ENCODE measurements at regions not wholly inside any gene's neighbourhood (a gene's known extent, or its start where the extent isn't known, plus 50 kb on each side); places are given as distances from the start of the nearest gene placed in this dataset.

- DNase-seq (ENCODE audit: low read depth in 4 of 6, low spot score in 6 of 6), result no peak
- H3K4me3 ChIP-seq (ENCODE audit: low read depth, low read length), result no peak overlapping the region
- no peaks in the 10 kb centered on the region for H3K9me3 ChIP-seq (ENCODE audit: control insufficient read depth, insufficient read depth, low read length)
- H3K4me1 ChIP-seq (ENCODE audit: control insufficient read depth, insufficient read depth, low read length), result no peaks in the 10 kb centered on the region
- H3K27ac ChIP-seq (ENCODE audit: low read depth, low read length), result no peak overlapping the region
- H3K36me3 ChIP-seq (ENCODE audit: control insufficient read depth, insufficient read depth, low read length), result no peaks in the 10 kb centered on the region
- H3K27me3 ChIP-seq (ENCODE audit: control insufficient read depth, insufficient read depth, low read length), result no peaks in the 10 kb centered on the region
- 82% methylated on average over 5 of the region's 5 CpGs for WGBS (ENCODE audit: insufficient coverage)
Observed at GRCh38 chr4:54561940-54562339, 95.8 kb upstream of the KIT start.

DNA sequence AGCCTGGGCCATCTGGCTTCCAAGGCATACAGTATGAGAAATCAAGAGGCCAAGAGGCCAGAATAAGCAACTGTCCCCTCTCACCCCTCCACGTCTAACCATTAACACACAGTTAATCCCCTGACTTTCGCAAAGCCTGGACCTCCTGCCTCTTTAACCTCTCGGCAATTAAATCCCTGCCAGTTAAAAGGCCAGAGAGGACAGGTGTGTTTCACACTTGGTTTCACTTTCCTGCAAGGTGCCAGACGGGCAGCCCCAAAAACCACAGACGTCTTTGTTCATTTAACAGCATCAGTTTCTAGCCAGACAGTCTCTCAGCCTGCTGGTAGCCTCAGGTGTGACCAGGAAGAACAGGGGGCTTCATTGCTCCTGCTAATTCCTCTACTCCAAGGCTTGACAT, 91.1 kb upstream of the KIT start:
- WGBS (ENCODE audit: insufficient coverage), result 69% methylated on average over 5 of the region's 5 CpGs
- no peak for DNase-seq (ENCODE audit: low read depth in 4 of 6, low spot score in 6 of 6)
- no peaks in the 10 kb centered on the region for H3K9me3 ChIP-seq (ENCODE audit: control insufficient read depth, insufficient read depth, low read length)
- H3K27me3 ChIP-seq (ENCODE audit: control insufficient read depth, insufficient read depth, low read length), result no peaks in the 10 kb centered on the region
- no peak overlapping the region for H3K4me3 ChIP-seq (ENCODE audit: low read depth, low read length)
- H3K27ac ChIP-seq (ENCODE audit: low read depth, low read length), result no peak overlapping the region
- H3K4me1 ChIP-seq (ENCODE audit: control insufficient read depth, insufficient read depth, low read length), result no peaks in the 10 kb centered on the region
- no peaks in the 10 kb centered on the region for H3K36me3 ChIP-seq (ENCODE audit: control insufficient read depth, insufficient read depth, low read length)

DNA sequence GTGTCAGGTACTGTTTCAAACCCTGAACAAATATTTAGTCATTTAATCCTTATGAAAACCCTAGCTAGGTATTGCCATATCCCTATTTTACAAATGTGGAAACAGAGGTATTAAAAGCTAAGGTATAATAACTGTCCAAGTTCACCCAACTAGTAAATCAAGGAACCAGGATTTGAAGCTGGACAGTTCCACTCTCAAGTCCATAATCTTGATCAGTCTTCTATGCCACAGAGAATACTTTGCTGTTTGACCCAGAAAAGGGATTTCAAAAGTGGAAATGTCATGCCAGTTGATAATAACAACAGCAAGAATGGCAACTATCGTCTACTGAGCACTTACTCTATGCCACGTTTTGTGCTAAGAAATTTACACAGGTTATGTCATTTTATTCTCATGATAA, 90.4 kb upstream of the KIT start:
- Histone ChIP-seq H3K27ac (ENCODE audit: low read depth, low read length) (no peak overlapping the region), H3K9me3 (ENCODE audit: control insufficient read depth, insufficient read depth, low read length) (no peaks in the 10 kb centered on the region)
- no CpG with 5 or more reads among the region's 2 CpGs for WGBS (ENCODE audit: insufficient coverage)

DNA sequence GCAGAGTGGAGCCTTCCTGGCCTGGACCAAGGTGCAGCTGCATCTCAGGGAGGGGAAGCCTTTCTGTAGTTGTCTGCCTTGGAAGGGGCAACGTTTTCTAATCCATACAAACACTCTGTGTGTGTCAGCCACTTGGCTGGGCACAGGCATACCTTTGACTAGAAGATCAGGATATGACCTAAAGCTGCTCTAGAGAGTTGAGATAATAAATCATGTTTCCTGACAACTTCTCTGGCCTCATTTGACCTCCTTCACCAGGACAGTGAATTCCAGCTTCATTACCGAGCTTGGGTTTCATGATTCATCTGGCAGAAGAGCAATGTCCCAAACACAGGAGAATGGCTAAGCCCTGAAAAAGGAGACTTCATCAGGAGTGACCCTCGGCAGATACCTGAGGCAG, 89.6 kb upstream of the KIT start:
- H3K36me3 ChIP-seq (ENCODE audit: control insufficient read depth, insufficient read depth, low read length), result no peaks in the 10 kb centered on the region
- no peaks in the 10 kb centered on the region for H3K27me3 ChIP-seq (ENCODE audit: control insufficient read depth, insufficient read depth, low read length)
- WGBS (ENCODE audit: insufficient coverage), result 85% methylated on average over 2 of the region's 3 CpGs
- H3K27ac ChIP-seq (ENCODE audit: low read depth, low read length), result no peak overlapping the region
- no peak overlapping the region for H3K4me3 ChIP-seq (ENCODE audit: low read depth, low read length)
- H3K9me3 ChIP-seq (ENCODE audit: control insufficient read depth, insufficient read depth, low read length), result no peaks in the 10 kb centered on the region
- no peak for DNase-seq (ENCODE audit: low read depth in 4 of 6, low spot score in 6 of 6)
- H3K4me1 ChIP-seq (ENCODE audit: control insufficient read depth, insufficient read depth, low read length), result no peaks in the 10 kb centered on the region

More for the DNA sequence above, 90.4 kb upstream of the KIT start:
- no peaks in the 10 kb centered on the region for H3K4me1 ChIP-seq (ENCODE audit: control insufficient read depth, insufficient read depth, low read length)
- H3K4me3 ChIP-seq (ENCODE audit: low read depth, low read length), result no peak overlapping the region
- H3K27me3 ChIP-seq (ENCODE audit: control insufficient read depth, insufficient read depth, low read length), result no peaks in the 10 kb centered on the region
- H3K36me3 ChIP-seq (ENCODE audit: control insufficient read depth, insufficient read depth, low read length), result no peaks in the 10 kb centered on the region
- no peak for DNase-seq (ENCODE audit: low read depth in 4 of 6, low spot score in 6 of 6)

DNA sequence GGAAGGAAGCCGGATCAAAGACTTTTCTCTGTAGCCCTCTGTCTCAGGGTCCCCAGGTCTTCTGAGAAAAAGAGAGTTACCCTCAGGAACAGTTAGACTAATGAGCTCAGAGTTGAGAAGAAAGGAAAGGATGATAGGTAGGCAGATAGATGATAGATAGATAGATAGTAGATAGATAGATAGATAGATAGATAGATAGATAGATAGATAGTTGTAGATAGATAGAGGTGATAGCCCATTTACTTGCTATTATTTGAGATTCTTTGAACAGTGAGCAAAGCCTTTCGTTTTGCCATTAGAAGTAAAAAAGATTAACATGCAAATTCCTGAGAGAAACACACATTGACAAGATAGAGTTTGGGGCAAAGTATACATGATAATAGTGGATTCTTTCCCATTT, 86.9 kb upstream of the KIT start:
- DNase-seq (ENCODE audit: low read depth in 4 of 6, low spot score in 6 of 6), result no peak
- Histone ChIP-seq H3K27ac (ENCODE audit: low read depth, low read length) (no peak overlapping the region), H3K27me3 (ENCODE audit: control insufficient read depth, insufficient read depth, low read length) (no peaks in the 10 kb centered on the region), H3K36me3 (ENCODE audit: control insufficient read depth, insufficient read depth, low read length) (no peaks in the 10 kb centered on the region), H3K9me3 (ENCODE audit: control insufficient read depth, insufficient read depth, low read length) (no peaks in the 10 kb centered on the region), H3K4me1 (ENCODE audit: control insufficient read depth, insufficient read depth, low read length) (no peaks in the 10 kb centered on the region), H3K4me3 (ENCODE audit: low read depth, low read length) (no peak overlapping the region)
- 100% methylated on average over 1 of the region's 2 CpGs for WGBS (ENCODE audit: insufficient coverage)

DNA sequence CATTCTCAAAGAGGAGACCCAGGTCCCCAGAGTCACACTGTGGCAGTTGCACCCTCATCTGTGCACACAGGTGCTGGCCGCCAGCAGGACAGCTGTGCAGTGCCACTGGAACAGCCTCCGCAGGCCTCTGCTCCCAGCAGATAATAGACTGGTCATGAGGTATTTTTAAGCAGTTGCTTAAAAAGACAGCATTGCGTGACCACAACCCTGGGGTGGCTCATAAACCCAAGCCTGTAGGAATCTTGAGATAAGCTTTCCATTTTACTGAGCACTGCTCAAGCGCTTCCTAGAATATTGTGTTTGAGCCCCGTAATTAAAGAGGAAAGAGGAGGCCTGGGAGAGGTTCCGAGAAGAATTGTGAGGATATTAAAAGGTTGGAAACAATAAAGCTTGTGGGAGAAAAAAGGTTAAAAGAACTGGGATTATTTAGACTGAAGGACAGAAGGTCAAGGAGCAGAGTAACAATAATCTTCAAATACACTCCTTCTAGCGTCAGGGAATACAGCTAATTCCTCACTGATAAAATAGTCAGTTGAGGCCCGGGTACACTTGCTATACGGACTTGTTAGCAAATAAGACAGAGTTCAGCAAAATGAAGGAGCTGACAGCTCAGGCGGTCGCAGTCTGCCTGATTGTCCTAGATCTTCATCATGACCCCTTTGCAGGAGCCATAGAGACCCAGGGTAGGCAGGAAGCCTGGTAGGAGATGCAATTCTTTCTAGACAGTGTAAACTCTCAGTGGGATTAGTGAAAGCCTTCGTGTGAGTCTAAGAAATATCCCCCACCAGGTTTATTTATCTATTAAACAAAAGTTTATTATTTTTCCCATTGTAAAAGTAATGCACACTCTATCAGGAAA, 86.2 kb upstream of the KIT start:
- Histone ChIP-seq H3K4me1 (ENCODE audit: control insufficient read depth, insufficient read depth, low read length) (no peaks in the 10 kb centered on the region), H3K36me3 (ENCODE audit: control insufficient read depth, insufficient read depth, low read length) (no peaks in the 10 kb centered on the region), H3K4me3 (ENCODE audit: low read depth, low read length) (no peak overlapping the region), H3K27me3 (ENCODE audit: control insufficient read depth, insufficient read depth, low read length) (no peaks in the 10 kb centered on the region), H3K27ac (ENCODE audit: low read depth, low read length) (no peak overlapping the region), H3K9me3 (ENCODE audit: control insufficient read depth, insufficient read depth, low read length) (no peaks in the 10 kb centered on the region)
- no peak for DNase-seq (ENCODE audit: low read depth in 4 of 6, low spot score in 6 of 6)
- 84% methylated on average over 9 of the region's 12 CpGs for WGBS (ENCODE audit: insufficient coverage)

GRCh38 chr4:54572152-54572542, 85.6 kb upstream of the KIT start:
- no peak overlapping the region for H3K27ac ChIP-seq (ENCODE audit: low read depth, low read length)
- H3K4me3 ChIP-seq (ENCODE audit: low read depth, low read length), result no peak overlapping the region
- H3K4me1 ChIP-seq (ENCODE audit: control insufficient read depth, insufficient read depth, low read length), result no peaks in the 10 kb centered on the region
- no peaks in the 10 kb centered on the region for H3K27me3 ChIP-seq (ENCODE audit: control insufficient read depth, insufficient read depth, low read length)
- H3K9me3 ChIP-seq (ENCODE audit: control insufficient read depth, insufficient read depth, low read length), result no peaks in the 10 kb centered on the region
- DNase-seq (ENCODE audit: low read depth in 4 of 6, low spot score in 6 of 6), result no peak
- H3K36me3 ChIP-seq (ENCODE audit: control insufficient read depth, insufficient read depth, low read length), result no peaks in the 10 kb centered on the region

- no peaks in the 10 kb centered on the region for H3K9me3 ChIP-seq (ENCODE audit: control insufficient read depth, insufficient read depth, low read length)
- WGBS (ENCODE audit: insufficient coverage), result no CpG with 5 or more reads among the region's 1 CpG
- no peak for DNase-seq (ENCODE audit: low read depth in 4 of 6, low spot score in 6 of 6)
- H3K27me3 ChIP-seq (ENCODE audit: control insufficient read depth, insufficient read depth, low read length), result no peaks in the 10 kb centered on the region
- no peak overlapping the region for H3K4me3 ChIP-seq (ENCODE audit: low read depth, low read length)
- no peaks in the 10 kb centered on the region for H3K4me1 ChIP-seq (ENCODE audit: control insufficient read depth, insufficient read depth, low read length)
- no peaks in the 10 kb centered on the region for H3K36me3 ChIP-seq (ENCODE audit: control insufficient read depth, insufficient read depth, low read length)
- no peak overlapping the region for H3K27ac ChIP-seq (ENCODE audit: low read depth, low read length)
Observed at GRCh38 chr4:54574500-54574899, 83.3 kb upstream of the KIT start.

DNA sequence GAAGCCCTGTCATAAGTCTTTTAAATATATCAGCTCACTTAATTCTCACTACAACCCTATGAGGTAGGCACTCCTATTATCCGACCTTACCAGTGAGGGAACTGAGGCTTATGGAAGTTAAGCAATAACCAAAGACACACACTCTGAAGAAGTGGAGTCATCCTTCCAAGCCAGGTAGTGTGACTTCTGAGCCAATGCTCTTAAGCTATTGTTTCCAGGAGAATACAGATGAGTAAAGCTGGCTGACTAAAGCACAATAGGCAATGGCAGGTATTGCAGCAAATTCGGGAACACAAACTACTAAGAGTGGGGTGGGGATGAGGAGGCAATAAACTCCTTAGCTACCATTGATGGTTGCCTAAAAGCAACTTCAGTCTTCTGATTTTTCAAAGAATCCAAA, 81.8 kb upstream of the KIT start:
- DNase-seq (ENCODE audit: low read depth in 4 of 6, low spot score in 6 of 6), result no peak
- no peaks in the 10 kb centered on the region for H3K4me1 ChIP-seq (ENCODE audit: control insufficient read depth, insufficient read depth, low read length)
- no CpG with 5 or more reads among the region's 2 CpGs for WGBS (ENCODE audit: insufficient coverage)
- H3K4me3 ChIP-seq (ENCODE audit: low read depth, low read length), result no peak overlapping the region
- no peaks in the 10 kb centered on the region for H3K36me3 ChIP-seq (ENCODE audit: control insufficient read depth, insufficient read depth, low read length)
- no peaks in the 10 kb centered on the region for H3K9me3 ChIP-seq (ENCODE audit: control insufficient read depth, insufficient read depth, low read length)
- no peaks in the 10 kb centered on the region for H3K27me3 ChIP-seq (ENCODE audit: control insufficient read depth, insufficient read depth, low read length)
- H3K27ac ChIP-seq (ENCODE audit: low read depth, low read length), result no peak overlapping the region

- Histone ChIP-seq H3K9me3 (ENCODE audit: control insufficient read depth, insufficient read depth, low read length) (no peaks in the 10 kb centered on the region), H3K27me3 (ENCODE audit: control insufficient read depth, insufficient read depth, low read length) (no peaks in the 10 kb centered on the region), H3K4me3 (ENCODE audit: low read depth, low read length) (no peak overlapping the region), H3K36me3 (ENCODE audit: control insufficient read depth, insufficient read depth, low read length) (no peaks in the 10 kb centered on the region), H3K27ac (ENCODE audit: low read depth, low read length) (no peak overlapping the region), H3K4me1 (ENCODE audit: control insufficient read depth, insufficient read depth, low read length) (no peaks in the 10 kb centered on the region)
- DNase-seq (ENCODE audit: low read depth in 4 of 6, low spot score in 6 of 6), result no peak
- WGBS (ENCODE audit: insufficient coverage), result no CpG with 5 or more reads among the region's 2 CpGs
Observed at GRCh38 chr4:54581807-54582206, 76.0 kb upstream of the KIT start.

All from spinal cord (tissue), 9 donors.